MM.1S (cell line): ENCODE measurements at regions not wholly inside any gene's neighbourhood (a gene's known extent, or its start where the extent isn't known, plus 50 kb on each side); places are given as distances from the start of the nearest gene placed in this dataset.

ENCODE experiments used
- DNase-seq: peaks from one replicate; pipeline ENCODE4 v3.0.0-alpha.2; 2015
- H2AFZ ChIP-seq: fragments of 300-600 bp; sonication (generic); 2 replicates; pipeline ENCODE4 v1.6.0; 2016; ENCODE audit warnings: antibody characterized with exemption, low read length
- H3F3A ChIP-seq: fragments of 300-600 bp; sonication (generic); 2 replicates; pipeline ENCODE4 v1.6.1; 2016; ENCODE audit warnings: mild to moderate bottlenecking, antibody characterized with exemption, low read length, moderate library complexity, mixed read lengths; ENCODE audit not compliant: insufficient read depth
- H3K27ac ChIP-seq: fragments of 300-600 bp; sonication (generic); 2 replicates; pipeline ENCODE4 v1.5.1; 2016; ENCODE audit warnings: mild to moderate bottlenecking, low read length
- H3K27me3 ChIP-seq: fragments of 300-600 bp; sonication (generic); replicated peaks from 2 replicates; pipeline ENCODE4 v1.6.0; 2016; ENCODE audit warnings: low read length; ENCODE audit not compliant: insufficient read depth
- H3K36me3 ChIP-seq: fragments of 300-600 bp; sonication (generic); replicated peaks from 2 replicates; pipeline ENCODE4 v1.6.1; 2016; ENCODE audit warnings: mild to moderate bottlenecking, low read length, mixed read lengths; ENCODE audit not compliant: insufficient read depth
- H3K4me1 ChIP-seq: fragments of 300-600 bp; sonication (generic); 2 replicates; pipeline ENCODE4 v1.6.1; 2016; ENCODE audit warnings: low read length, mixed read lengths
- H3K4me2 ChIP-seq: fragments of 300-600 bp; sonication (generic); 2 replicates; pipeline ENCODE4 v1.6.0; 2016; ENCODE audit warnings: low read depth, low read length
- H3K4me3 ChIP-seq: fragments of 300-600 bp; sonication (generic); 2 replicates; pipeline ENCODE4 v1.5.1; 2016; ENCODE audit warnings: low read length, mixed read lengths
- H3K79me2 ChIP-seq: fragments of 300-600 bp; sonication (generic); 2 replicates; pipeline ENCODE4 v1.6.1; 2016; ENCODE audit warnings: mixed run types, low read length, mixed read lengths
- H3K9ac ChIP-seq: fragments of 300-600 bp; sonication (generic); 2 replicates; pipeline ENCODE4 v1.6.1; 2016; ENCODE audit warnings: low read length, mixed read lengths
- H3K9me2 ChIP-seq: fragments of 300-600 bp; sonication (generic); replicated peaks from 2 replicates; pipeline ENCODE4 v1.6.1; 2016; ENCODE audit warnings: mild to moderate bottlenecking, low read length, mixed read lengths; ENCODE audit not compliant: insufficient read depth
- H3K9me3 ChIP-seq: fragments of 300-600 bp; sonication (generic); replicated peaks from 2 replicates; pipeline ENCODE4 v1.6.1; 2016; ENCODE audit warnings: mild to moderate bottlenecking, low read length, mixed read lengths; ENCODE audit not compliant: insufficient read depth
- H4K20me1 ChIP-seq: fragments of 300-600 bp; sonication (generic); 2 replicates; pipeline ENCODE4 v1.6.1; 2016; ENCODE audit warnings: mild to moderate bottlenecking, low read length, moderate library complexity, mixed read lengths; ENCODE audit not compliant: insufficient read depth
- EZH2 ChIP-seq: fragments of 300-600 bp; sonication (generic); optimal IDR thresholded peaks from 2 replicates; pipeline ENCODE3; 2017; ENCODE audit warnings: low read depth, mild to moderate bottlenecking, antibody characterized with exemption, low read length, mixed read lengths
- EZH2phosphoT487 ChIP-seq: fragments of 300-600 bp; sonication (generic); IDR thresholded peaks from 2 replicates; pipeline ENCODE4 v1.6.1; 2018; ENCODE audit warnings: antibody characterized with exemption, low read length
- TF ChIP-seq, protein P1 (sequence below): fragments of 300-600 bp; sonication (generic); IDR thresholded peaks from 2 replicates; pipeline ENCODE4 v1.5.1; 2016; ENCODE audit warnings: antibody characterized with exemption, low read length, mixed read lengths

DNA sequence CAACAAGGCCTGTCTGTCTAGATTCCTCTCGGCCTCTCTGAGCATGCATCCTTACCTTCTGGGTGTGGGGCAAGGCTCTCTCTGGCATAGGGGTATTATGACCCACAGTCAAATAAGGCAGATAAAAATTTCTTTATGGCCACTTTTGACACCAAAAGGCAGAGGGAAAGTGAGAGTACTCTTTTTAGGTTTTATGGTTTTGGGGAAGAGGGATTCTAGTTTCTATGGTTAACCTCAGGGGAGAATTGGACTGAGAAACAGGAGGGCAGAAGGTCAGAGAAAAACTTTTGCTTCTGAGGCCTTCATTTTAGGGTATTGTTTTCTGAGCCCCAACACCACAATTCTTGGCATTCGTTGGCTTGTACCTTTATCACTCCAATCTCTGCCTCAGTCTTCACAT is 70.0 kb upstream of the CCDC54 start:
- Histone ChIP-seq H3K4me3 (no peak overlapping the region), H3K9me3 (no peaks in the 10 kb centered on the region), H3K4me2 (no peak overlapping the region), H4K20me1 (no peaks in the 10 kb centered on the region), H3K36me3 (no peaks in the 10 kb centered on the region), H3K27ac (no peak overlapping the region), H3K9ac (no peak overlapping the region), H2AFZ (no peak overlapping the region), H3K4me1 (no peaks in the 10 kb centered on the region), H3K27me3 (no peaks in the 10 kb centered on the region), H3K9me2 (no peaks in the 10 kb centered on the region), H3K79me2 (no peaks in the 10 kb centered on the region), H3F3A (no peaks in the 10 kb centered on the region)
- DNase-seq = no peak
- TF ChIP-seq EZH2 = no peak
- TF ChIP-seq, protein P1, sequence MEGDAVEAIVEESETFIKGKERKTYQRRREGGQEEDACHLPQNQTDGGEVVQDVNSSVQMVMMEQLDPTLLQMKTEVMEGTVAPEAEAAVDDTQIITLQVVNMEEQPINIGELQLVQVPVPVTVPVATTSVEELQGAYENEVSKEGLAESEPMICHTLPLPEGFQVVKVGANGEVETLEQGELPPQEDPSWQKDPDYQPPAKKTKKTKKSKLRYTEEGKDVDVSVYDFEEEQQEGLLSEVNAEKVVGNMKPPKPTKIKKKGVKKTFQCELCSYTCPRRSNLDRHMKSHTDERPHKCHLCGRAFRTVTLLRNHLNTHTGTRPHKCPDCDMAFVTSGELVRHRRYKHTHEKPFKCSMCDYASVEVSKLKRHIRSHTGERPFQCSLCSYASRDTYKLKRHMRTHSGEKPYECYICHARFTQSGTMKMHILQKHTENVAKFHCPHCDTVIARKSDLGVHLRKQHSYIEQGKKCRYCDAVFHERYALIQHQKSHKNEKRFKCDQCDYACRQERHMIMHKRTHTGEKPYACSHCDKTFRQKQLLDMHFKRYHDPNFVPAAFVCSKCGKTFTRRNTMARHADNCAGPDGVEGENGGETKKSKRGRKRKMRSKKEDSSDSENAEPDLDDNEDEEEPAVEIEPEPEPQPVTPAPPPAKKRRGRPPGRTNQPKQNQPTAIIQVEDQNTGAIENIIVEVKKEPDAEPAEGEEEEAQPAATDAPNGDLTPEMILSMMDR = no peak
- no peak for TF ChIP-seq EZH2phosphoT487

DNA sequence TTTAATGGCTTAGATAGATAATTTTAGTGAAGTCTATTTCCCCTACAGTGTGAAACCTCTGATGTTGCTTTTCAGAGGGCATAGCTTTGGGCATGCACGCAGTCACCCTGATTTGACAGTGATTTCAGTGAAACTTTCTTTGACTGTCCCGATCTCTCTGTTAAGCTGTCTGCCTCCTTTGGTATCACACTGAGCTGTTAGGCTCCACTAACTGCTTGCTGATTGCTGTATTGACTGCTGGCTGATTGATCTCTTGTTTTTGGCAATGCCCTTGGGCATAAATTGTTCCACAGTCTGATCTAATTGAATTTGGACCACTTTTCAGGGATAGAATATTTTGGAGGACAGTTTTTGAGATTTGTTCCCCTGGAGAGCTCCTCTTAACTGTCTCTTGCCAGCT is 68.5 kb upstream of the CCDC54 start:
- H3K79me2 ChIP-seq = no peaks in the 10 kb centered on the region

DNA sequence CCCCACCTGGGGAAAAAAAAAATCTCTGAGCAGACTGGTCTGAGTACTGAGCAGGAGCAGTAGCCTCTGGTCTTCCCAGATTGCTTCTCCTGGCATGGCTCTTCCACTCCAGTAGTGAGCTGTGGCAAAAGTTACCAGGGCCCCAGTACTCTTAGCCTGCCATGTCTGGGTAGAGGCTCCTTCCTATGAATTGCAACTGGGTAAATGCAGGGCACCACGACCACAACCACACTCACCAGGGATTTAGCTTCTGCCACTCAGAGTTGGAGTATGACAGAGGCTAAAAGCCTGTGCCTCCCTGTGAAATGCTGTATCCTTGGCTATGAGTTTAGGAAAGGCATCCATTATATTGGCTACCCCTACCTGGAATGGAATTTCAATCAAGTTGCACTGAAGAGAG is 67.9 kb upstream of the CCDC54 start:
- no peak for TF ChIP-seq EZH2phosphoT487
- Histone ChIP-seq H3K4me1 (no peaks in the 10 kb centered on the region), H3K9me3 (no peaks in the 10 kb centered on the region), H3K4me3 (no peak overlapping the region), H3K79me2 (no peaks in the 10 kb centered on the region), H2AFZ (no peak overlapping the region), H3K27me3 (no peaks in the 10 kb centered on the region), H3K27ac (no peak overlapping the region), H3K9me2 (no peaks in the 10 kb centered on the region), H4K20me1 (no peaks in the 10 kb centered on the region), H3F3A (no peaks in the 10 kb centered on the region), H3K36me3 (no peaks in the 10 kb centered on the region), H3K9ac (no peak overlapping the region), H3K4me2 (no peak overlapping the region)
- no peak for DNase-seq

More for the DNA sequence above, 68.5 kb upstream of the CCDC54 start:
- no peak overlapping the region for H2AFZ ChIP-seq
- H3K4me3 ChIP-seq = no peak overlapping the region
- H3F3A ChIP-seq = no peaks in the 10 kb centered on the region
- DNase-seq = no peak
- H3K9ac ChIP-seq = no peak overlapping the region
- no peaks in the 10 kb centered on the region for H3K9me2 ChIP-seq
- no peak overlapping the region for H3K27ac ChIP-seq
- H4K20me1 ChIP-seq = no peaks in the 10 kb centered on the region
- H3K4me1 ChIP-seq = no peaks in the 10 kb centered on the region
- H3K27me3 ChIP-seq = no peaks in the 10 kb centered on the region
- H3K9me3 ChIP-seq = no peaks in the 10 kb centered on the region
- no peak overlapping the region for H3K4me2 ChIP-seq
- H3K36me3 ChIP-seq = no peaks in the 10 kb centered on the region
- TF ChIP-seq EZH2phosphoT487 (no peak), EZH2 (no peak)
- TF ChIP-seq, protein P1 = no peak

DNA sequence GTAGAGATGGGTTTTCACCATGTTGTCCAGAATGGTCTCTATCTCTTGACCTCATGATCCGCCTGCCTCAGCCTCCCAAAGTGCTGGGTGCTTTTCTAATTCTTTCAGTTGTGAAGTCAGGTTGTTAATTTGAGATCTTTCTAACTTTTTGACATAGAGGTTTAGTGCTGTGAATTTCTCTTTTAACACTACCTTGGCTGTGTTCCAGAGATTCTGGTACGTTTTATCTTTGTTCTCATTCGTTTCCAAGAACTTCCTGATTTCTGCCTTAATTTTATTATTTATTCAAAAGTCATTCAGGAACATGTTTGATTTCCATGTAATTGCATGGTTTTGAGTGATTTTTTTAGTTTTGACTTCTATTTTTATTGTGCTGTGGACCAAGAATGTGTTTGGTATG is 63.5 kb upstream of the CCDC54 start:
- no peak overlapping the region for H3K9ac ChIP-seq
- H3F3A ChIP-seq = no peaks in the 10 kb centered on the region
- no peak for DNase-seq
- TF ChIP-seq EZH2phosphoT487 (no peak), EZH2 (no peak)
- TF ChIP-seq, protein P1 = no peak
- no peaks in the 10 kb centered on the region for H3K9me3 ChIP-seq
- H4K20me1 ChIP-seq = no peaks in the 10 kb centered on the region
- H3K9me2 ChIP-seq = no peaks in the 10 kb centered on the region
- H3K4me2 ChIP-seq = no peak overlapping the region
- H3K4me1 ChIP-seq = no peaks in the 10 kb centered on the region
- H3K27me3 ChIP-seq = no peaks in the 10 kb centered on the region
- no peak overlapping the region for H3K27ac ChIP-seq
- no peak overlapping the region for H3K4me3 ChIP-seq
- no peak overlapping the region for H2AFZ ChIP-seq
- no peaks in the 10 kb centered on the region for H3K79me2 ChIP-seq
- no peaks in the 10 kb centered on the region for H3K36me3 ChIP-seq
